Kidney (tissue), 13 donors: ENCODE measurements at regions not wholly inside any gene's neighbourhood (a gene's known extent, or its start where the extent isn't known, plus 50 kb on each side); places are given as distances from the start of the nearest gene placed in this dataset.

Experiments
- DNase-seq, 5 donors: peaks; one replicate each; pipeline ENCODE4 v3.0.0-alpha.2; 2013 to 2020
- FAIRE-seq: peaks from 2 replicates; lab custom pipeline; 2012; peaks lifted over from hg19 to GRCh38; lab: Jason Lieb, UNC
- H3K27ac ChIP-seq, 2 donors: one replicate each; pipeline ENCODE4 v1.7.0; 2013; ENCODE audit warnings: low read depth in 2 of 2, low read length in 2 of 2, inconsistent platforms in 1 of 2
- H3K27me3 ChIP-seq: one replicate; pipeline ENCODE4 v1.7.1; 2013; ENCODE audit warnings: low read length, inconsistent platforms; ENCODE audit not compliant: control insufficient read depth, insufficient read depth
- H3K36me3 ChIP-seq, 3 donors: one replicate each; pipeline versions ENCODE4 v1.7.0 to v1.7.1; 2013; ENCODE audit warnings: low read length in 3 of 3, control low read depth in 1 of 3, inconsistent platforms in 1 of 3; ENCODE audit not compliant: insufficient read depth in 3 of 3, control insufficient read depth in 2 of 3
- H3K4me1 ChIP-seq, 3 donors: one replicate each; pipeline versions ENCODE4 v1.7.0 to v1.7.1; 2013; ENCODE audit warnings: low read length in 3 of 3, inconsistent platforms in 1 of 3, low read depth in 1 of 3; ENCODE audit not compliant: control insufficient read depth in 2 of 3, insufficient read depth in 2 of 3
- H3K4me3 ChIP-seq, 3 donors: one replicate each; pipeline versions ENCODE4 v1.7.0 to v1.8.1; 2013; ENCODE audit warnings: low read length in 3 of 3, control low read depth in 1 of 3, inconsistent platforms in 1 of 3
- H3K9ac ChIP-seq, 3 donors: one replicate each; pipeline versions ENCODE4 v1.7.0 to v1.7.1; 2013; ENCODE audit warnings: low read length in 3 of 3, control low read depth in 1 of 3, inconsistent platforms in 1 of 3
- H3K9me3 ChIP-seq, 3 donors: one replicate each; pipeline versions ENCODE4 v1.7.0 to v1.7.1; 2013; ENCODE audit warnings: low read length in 3 of 3, control low read depth in 1 of 3, inconsistent platforms in 1 of 3; ENCODE audit not compliant: control insufficient read depth in 2 of 3, insufficient read depth in 1 of 3
- intact Hi-C: fragments of 100-400 bp; cut with DNase I; formaldehyde crosslinking; loops from one replicate; pipeline ENCODE4 v1.11.1; 2022
- TF ChIP-seq, protein P1 (sequence below): IDR thresholded peaks from 3 replicates; pipeline ENCODE4 v1.5.1; 2012; ENCODE audit warnings: mild to moderate bottlenecking, moderate library complexity, borderline replicate concordance; ENCODE audit not compliant: insufficient read depth; ENCODE audit errors: extremely low read depth
- donor health status: control.
- donor health status: control.
- donor health status: control.
- donor health status: control.
- donor health status: control.
- donor health status: DM: yes; HTN: yes; CAD: no.
- donor health status: Normal renal cell carcinoma (clear cell type).

DNA sequence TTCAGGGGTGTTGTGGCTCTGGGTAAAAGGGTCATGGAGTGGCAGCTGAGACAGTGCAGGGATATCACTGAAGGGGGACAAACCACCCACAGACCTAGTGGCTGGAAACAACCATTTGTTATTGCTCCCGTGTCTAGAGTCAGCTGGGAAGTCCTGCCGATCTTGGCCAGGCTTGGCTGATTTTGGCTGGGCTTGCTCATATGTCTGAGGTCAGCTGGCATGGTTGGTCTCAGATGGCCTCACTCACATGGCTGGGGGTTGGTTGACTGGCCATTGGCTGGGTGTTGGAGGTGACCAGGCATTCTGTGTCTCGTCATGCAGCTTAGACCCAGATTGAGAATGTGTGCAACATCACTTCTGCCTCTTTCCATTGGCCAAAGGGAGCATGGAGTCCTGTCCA is 203.8 kb upstream of the POU3F1 start:
- Histone ChIP-seq H3K9me3 (peaks cover 0 to 4% (median 0%) of the 10 kb centered on the region in 3 donors), H3K27me3 (peaks cover 23% of the 10 kb centered on the region), H3K36me3 (no peaks in the 10 kb centered on the region), H3K4me3 (no peak overlapping the region), H3K9ac (no peak overlapping the region), H3K27ac (no peak overlapping the region), H3K4me1 (peaks cover 0 to 16% (median 10%) of the 10 kb centered on the region in 3 donors)
- intact Hi-C loops = no loop called here
- TF ChIP-seq, protein P1, sequence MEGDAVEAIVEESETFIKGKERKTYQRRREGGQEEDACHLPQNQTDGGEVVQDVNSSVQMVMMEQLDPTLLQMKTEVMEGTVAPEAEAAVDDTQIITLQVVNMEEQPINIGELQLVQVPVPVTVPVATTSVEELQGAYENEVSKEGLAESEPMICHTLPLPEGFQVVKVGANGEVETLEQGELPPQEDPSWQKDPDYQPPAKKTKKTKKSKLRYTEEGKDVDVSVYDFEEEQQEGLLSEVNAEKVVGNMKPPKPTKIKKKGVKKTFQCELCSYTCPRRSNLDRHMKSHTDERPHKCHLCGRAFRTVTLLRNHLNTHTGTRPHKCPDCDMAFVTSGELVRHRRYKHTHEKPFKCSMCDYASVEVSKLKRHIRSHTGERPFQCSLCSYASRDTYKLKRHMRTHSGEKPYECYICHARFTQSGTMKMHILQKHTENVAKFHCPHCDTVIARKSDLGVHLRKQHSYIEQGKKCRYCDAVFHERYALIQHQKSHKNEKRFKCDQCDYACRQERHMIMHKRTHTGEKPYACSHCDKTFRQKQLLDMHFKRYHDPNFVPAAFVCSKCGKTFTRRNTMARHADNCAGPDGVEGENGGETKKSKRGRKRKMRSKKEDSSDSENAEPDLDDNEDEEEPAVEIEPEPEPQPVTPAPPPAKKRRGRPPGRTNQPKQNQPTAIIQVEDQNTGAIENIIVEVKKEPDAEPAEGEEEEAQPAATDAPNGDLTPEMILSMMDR = no peak
- FAIRE-seq = no peak
- no peak for DNase-seq

DNA sequence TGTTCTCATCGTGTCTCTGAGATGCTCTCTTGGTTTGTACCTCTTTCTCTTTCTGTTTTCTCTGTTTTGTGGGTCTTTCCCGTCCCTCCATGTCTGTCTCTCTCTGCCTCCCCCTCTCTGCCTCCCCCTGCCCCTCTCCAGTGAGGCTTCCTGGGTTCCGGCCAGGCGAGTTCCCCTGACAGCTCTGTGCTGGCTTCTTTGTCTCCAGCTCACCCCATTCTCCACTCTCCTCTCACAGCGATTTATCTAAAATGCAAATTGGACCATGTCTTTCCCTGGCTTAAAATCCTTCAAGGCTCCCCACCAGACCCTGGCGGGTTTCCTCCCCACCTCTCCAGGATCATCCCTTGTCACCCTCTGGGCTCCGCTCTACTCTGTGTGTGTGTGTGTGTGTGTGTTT is 202.4 kb upstream of the POU3F1 start:
- H3K36me3 ChIP-seq = no peaks in the 10 kb centered on the region
- intact Hi-C loops = no loop called here
- TF ChIP-seq, protein P1 = no peak
- H3K27ac ChIP-seq = no peak overlapping the region
- no peaks in the 10 kb centered on the region for H3K9me3 ChIP-seq
- no peak for FAIRE-seq
- H3K4me3 ChIP-seq = no peak overlapping the region
- no peak overlapping the region for H3K9ac ChIP-seq
- peaks cover 0 to 16% (median 10%) of the 10 kb centered on the region in 3 donors for H3K4me1 ChIP-seq
- peaks cover 23% of the 10 kb centered on the region for H3K27me3 ChIP-seq
- DNase-seq = no peak

DNA sequence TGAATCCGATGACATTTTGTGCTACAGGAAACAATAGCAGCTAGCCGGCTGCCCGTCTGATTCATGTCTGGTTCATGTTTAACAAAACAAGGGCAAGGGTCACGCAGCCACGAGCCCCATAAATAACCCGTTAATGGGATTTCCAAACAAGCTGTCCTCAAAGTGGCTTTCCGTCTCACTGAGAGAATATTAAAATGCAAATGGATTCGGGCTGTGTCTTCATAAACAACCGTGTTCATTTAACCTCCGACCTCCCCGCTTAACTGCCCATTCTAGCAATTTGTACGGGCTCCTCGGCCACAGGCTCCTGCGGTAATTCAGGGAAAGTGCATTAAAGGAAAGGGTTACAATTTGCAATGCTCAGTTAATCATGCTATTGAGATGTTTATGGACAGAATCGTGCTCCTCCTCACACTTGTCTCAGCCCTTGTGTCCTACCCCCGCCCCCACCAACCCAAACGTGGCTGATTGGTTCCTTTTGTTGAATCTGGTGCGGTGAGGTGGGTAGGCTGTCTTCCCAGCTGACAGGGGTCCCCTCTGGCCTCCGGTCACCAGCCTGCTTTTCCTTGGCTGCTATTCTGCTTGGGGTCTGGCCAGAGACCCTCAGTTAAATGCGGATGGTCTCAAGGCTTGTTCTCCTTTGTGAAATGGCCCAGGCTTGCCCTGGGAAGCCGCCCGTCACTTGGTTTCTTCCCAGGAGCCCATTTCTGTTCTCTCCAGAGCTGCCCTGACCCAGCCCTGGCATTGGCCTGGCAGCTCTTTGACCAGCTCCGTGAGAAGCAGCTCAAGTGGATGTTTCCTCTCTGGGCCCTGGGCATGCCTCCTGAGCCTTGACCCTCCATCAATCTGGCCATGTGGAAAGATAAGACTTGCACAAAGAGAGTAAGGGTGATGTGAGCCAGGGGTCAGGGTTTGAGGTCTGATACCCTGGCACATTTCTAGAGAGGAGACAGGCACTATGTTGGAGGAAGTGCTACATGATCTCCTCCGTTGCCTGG is 200.7 kb upstream of the POU3F1 start:
- no peaks in the 10 kb centered on the region for H3K36me3 ChIP-seq
- peak; percentile 79 to 90 (median 87) for DNase-seq
- intact Hi-C loops = no loop called here
- no peaks in the 10 kb centered on the region for H3K9me3 ChIP-seq
- peak; percentile 62 for FAIRE-seq
- H3K27ac ChIP-seq = no peak overlapping the region
- TF ChIP-seq, protein P1 = no peak
- H3K27me3 ChIP-seq = peaks cover 15% of the 10 kb centered on the region
- peaks cover 0 to 16% (median 10%) of the 10 kb centered on the region in 3 donors for H3K4me1 ChIP-seq
- H3K4me3 ChIP-seq = peak overlapping the region in 1 of 3 donors; percentile 25
- H3K9ac ChIP-seq = peak overlapping the region in 1 of 3 donors; percentile 46
